Neural crest cell (in vitro differentiated cells): ENCODE measurements at regions not wholly inside any gene's neighbourhood (a gene's known extent, or its start where the extent isn't known, plus 50 kb on each side); places are given as distances from the start of the nearest gene placed in this dataset.

ENCODE experiments used
- DNase-seq: peaks from one replicate; pipeline ENCODE4 v3.0.0; 2021; ENCODE audit warnings: low read depth, mixed read lengths, low spot score
- H3K27ac Mint-ChIP-seq: one replicate; pipeline ENCODE4 v1.8.0; 2021; ENCODE audit warnings: mild to moderate bottlenecking, mixed read lengths; ENCODE audit not compliant: unreplicated experiment
- H3K27me3 Mint-ChIP-seq: 2 replicates; pipeline ENCODE4 v1.8.0; 2021; ENCODE audit warnings: low read depth, mild to moderate bottlenecking, mixed read lengths
- H3K36me3 Mint-ChIP-seq: 2 replicates; pipeline ENCODE4 v1.8.0; 2021; ENCODE audit warnings: low read depth, mild to moderate bottlenecking, mixed read lengths
- H3K4me1 Mint-ChIP-seq: 2 replicates; pipeline ENCODE4 v1.8.0; 2021; ENCODE audit warnings: mixed read lengths
- H3K4me3 Mint-ChIP-seq: one replicate; pipeline ENCODE4 v1.8.0; 2021; ENCODE audit warnings: mild to moderate bottlenecking, mixed read lengths
- H3K9me3 Mint-ChIP-seq: 2 replicates; pipeline ENCODE4 v1.8.0; 2021; ENCODE audit warnings: mixed read lengths
- TF ChIP-seq, protein P1 (sequence below): fragments of 200-600 bp; sonication (generic); conservative IDR thresholded peaks from 2 replicates; pipeline ENCODE4 v1.5.0; 2021; ENCODE audit warnings: antibody characterized with exemption, mild to moderate bottlenecking

DNA sequence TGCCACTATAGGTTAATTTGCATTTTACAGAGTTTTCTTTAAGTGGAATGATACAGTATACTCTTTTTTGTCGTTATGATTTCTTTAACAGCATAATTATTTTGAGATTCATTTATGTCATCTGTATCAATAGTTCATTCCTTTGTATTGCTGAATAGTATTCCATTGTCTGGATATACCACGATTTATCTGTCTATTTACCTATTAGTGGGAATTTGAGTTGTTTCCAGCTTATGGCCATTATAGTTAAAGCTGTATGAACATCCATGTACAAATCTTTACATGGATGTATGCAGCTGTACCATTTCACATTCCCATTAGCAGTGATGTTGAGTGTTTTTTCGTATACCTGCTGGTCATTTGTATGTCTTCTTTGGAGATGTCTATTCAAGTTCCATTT lies 163.9 kb downstream of the ETNK1 start:
- H3K36me3 Mint-ChIP-seq = no peaks in the 10 kb centered on the region
- H3K9me3 Mint-ChIP-seq = peaks cover 13% of the 10 kb centered on the region
- DNase-seq = no peak
- H3K27ac Mint-ChIP-seq = no peak overlapping the region
- no peak overlapping the region for H3K4me3 Mint-ChIP-seq
- H3K27me3 Mint-ChIP-seq = no peaks in the 10 kb centered on the region
- TF ChIP-seq, protein P1, sequence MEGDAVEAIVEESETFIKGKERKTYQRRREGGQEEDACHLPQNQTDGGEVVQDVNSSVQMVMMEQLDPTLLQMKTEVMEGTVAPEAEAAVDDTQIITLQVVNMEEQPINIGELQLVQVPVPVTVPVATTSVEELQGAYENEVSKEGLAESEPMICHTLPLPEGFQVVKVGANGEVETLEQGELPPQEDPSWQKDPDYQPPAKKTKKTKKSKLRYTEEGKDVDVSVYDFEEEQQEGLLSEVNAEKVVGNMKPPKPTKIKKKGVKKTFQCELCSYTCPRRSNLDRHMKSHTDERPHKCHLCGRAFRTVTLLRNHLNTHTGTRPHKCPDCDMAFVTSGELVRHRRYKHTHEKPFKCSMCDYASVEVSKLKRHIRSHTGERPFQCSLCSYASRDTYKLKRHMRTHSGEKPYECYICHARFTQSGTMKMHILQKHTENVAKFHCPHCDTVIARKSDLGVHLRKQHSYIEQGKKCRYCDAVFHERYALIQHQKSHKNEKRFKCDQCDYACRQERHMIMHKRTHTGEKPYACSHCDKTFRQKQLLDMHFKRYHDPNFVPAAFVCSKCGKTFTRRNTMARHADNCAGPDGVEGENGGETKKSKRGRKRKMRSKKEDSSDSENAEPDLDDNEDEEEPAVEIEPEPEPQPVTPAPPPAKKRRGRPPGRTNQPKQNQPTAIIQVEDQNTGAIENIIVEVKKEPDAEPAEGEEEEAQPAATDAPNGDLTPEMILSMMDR = no peak
- H3K4me1 Mint-ChIP-seq = peaks cover 29% of the 10 kb centered on the region

DNA sequence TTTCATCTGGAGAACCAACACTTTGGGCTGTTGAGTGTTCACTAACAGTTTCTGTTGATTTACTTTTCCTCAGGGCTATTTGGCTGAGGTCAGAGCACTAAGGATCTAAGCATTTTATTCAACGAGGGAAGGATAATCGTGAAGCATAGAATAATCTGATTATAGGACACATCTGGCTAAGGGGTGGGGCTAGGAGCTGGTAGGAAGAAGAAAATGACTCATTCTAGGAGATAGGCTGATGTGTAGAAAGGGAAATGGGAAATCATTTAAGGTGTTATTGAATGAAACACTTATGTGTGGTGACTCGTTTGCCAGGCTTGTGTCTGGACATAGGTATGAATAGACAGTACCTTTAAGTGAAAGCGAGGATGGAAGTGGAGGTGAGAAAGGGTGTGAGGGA lies 167.2 kb downstream of the ETNK1 start:
- H3K36me3 Mint-ChIP-seq = no peaks in the 10 kb centered on the region
- H3K4me1 Mint-ChIP-seq = peaks cover 10% of the 10 kb centered on the region
- H3K27me3 Mint-ChIP-seq = no peaks in the 10 kb centered on the region
- H3K27ac Mint-ChIP-seq = peak overlapping the region; percentile 2
- H3K9me3 Mint-ChIP-seq = peaks cover 4% of the 10 kb centered on the region
- DNase-seq = no peak
- H3K4me3 Mint-ChIP-seq = no peak overlapping the region
- TF ChIP-seq, protein P1 = no peak

DNA sequence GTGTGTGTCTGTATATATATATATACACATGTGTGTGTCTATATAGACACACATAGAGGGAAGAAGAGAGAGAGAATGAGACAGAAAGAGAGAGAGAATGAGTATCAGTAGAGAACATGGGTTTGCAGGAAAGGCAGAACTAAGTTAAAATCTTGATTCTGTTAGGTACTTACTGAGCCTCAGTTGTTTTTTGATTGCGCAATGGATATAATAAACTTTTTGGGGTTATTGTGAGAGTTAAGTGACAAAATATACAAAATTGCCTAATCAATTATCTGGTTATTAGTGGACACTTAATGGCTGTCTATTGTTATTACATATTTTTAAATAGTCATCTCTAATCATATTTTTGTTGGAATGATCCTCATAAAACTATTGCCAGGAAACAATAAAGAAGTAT lies 169.0 kb downstream of the ETNK1 start:
- Mint-ChIP-seq H3K36me3 (no peaks in the 10 kb centered on the region), H3K9me3 (no peaks in the 10 kb centered on the region), H3K4me3 (no peak overlapping the region), H3K27me3 (no peaks in the 10 kb centered on the region), H3K4me1 (peaks cover 12% of the 10 kb centered on the region), H3K27ac (no peak overlapping the region)
- TF ChIP-seq, protein P1 = no peak
- DNase-seq = no peak

DNA sequence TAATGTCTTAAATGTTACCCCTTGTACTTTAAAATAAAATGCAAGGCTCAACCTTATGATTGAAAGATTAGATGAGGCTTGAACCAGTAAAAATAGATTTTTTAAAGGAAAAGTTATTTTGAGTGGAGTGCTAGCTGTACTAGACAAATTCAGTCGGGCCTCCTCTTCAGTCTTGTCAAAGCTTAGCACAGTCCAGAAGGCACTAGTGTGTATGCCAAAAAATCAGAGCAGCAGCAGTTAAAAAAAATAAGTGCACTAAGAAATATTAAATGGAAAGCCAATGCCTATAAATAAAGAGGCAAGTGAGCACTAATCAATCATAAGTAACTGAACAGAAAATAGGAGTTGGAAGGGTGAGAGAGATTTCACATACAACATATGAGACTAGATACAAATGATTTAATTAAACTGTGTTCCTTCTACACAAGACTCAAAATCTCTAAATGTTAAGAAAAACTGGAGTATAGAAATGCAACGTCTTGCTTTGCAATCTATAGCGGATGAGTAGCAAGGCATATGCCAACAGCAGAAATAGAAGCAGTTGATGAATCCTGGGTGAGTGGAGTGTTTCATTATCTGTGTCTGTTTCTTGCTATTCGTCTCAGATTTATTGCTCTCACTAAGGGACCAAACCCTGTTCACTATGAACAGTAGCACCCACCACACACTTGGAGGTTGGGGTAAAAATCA lies 172.1 kb downstream of the ETNK1 start:
- TF ChIP-seq, protein P1 = no peak
- H3K4me3 Mint-ChIP-seq = no peak overlapping the region
- DNase-seq = no peak
- no peaks in the 10 kb centered on the region for H3K36me3 Mint-ChIP-seq
- H3K27ac Mint-ChIP-seq = no peak overlapping the region
- H3K27me3 Mint-ChIP-seq = no peaks in the 10 kb centered on the region
- H3K9me3 Mint-ChIP-seq = no peaks in the 10 kb centered on the region
- H3K4me1 Mint-ChIP-seq = peaks cover 12% of the 10 kb centered on the region

DNA sequence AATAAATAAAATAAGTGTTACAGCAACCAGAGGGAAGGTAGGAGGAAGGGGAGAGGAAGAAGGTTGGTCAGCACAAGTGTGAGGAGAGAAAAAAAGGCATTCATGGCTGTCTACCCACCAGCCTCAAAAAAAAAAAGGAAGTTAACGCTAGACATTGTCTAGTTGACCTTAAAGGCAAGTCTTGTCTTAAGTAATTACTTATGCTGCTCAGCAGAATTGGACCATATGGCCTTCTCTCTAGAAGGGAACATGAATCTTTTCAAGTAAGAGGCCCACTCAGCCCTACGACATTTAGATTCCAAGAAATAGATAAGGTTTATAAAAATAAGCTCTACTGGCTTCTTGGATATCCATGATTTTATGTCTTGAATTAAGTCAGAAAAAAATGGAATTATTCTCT lies 172.7 kb downstream of the ETNK1 start:
- H3K4me1 Mint-ChIP-seq = peaks cover 12% of the 10 kb centered on the region
- H3K27me3 Mint-ChIP-seq = no peaks in the 10 kb centered on the region
- TF ChIP-seq, protein P1 = no peak
- H3K27ac Mint-ChIP-seq = no peak overlapping the region
- no peak overlapping the region for H3K4me3 Mint-ChIP-seq
- no peaks in the 10 kb centered on the region for H3K9me3 Mint-ChIP-seq
- no peak for DNase-seq
- no peaks in the 10 kb centered on the region for H3K36me3 Mint-ChIP-seq
